ENCODE measurements at regions not wholly inside any gene's neighbourhood (a gene's known extent, or its start where the extent isn't known, plus 50 kb on each side); places are given as distances from the start of the nearest gene placed in this dataset.

DNA sequence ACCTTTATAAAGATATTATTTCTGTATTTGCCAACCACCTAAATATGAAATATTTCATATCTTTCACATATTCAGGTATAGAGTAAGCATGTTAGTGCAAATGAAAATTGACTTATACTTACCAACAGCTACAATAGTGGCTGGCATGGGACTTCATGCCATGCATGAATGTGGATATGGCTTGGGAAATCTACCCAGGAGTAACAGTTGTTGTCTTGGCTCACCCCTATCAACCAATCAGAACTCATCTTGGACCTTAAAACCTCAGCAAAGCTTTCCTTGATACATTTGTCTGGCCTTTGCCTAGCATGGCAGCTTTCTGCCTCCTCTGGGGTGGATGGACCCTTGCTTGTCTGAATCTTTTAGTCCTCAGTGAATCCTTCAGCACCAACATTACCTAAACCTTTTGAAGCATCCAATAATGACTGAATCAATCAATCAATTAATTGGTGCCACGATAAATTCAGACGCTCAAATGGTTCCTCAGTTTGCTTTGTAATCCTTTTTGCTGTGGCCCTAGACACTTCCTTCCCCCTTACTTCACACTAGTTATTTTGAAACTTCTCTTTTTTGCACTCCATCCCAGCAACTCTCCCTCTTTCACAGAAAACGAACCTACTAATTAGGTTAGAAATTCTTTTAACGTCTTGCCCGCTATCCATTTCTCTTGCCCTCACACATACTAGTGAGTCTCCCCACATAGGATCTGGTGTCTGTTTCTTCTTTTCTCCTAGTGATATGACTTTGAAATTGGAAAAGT is 132.3 kb upstream of the ZNF608 start:
- WGBS: 84% methylated on average over 5 of the region's 5 CpGs
- DNase-seq (ENCODE audit: extremely low spot score): no peak
- intact Hi-C loops (cut with DNase I): no loop called here
- H3K4me1 ChIP-seq: peaks cover 0 to 23% (median 13%) of the 10 kb centered on the region in 4 donors
- no peaks in the 10 kb centered on the region for H3K27me3 ChIP-seq
- H3K27ac ChIP-seq (replicated peaks in 1 of 4): no peak overlapping the region
- TF ChIP-seq EP300 (IDR thresholded peaks at IDR 0.05): no peak
- TF ChIP-seq POLR2AphosphoS5 (IDR thresholded peaks at IDR 0.05): no peak
- TF ChIP-seq POLR2A (IDR thresholded peaks at IDR 0.05; ENCODE audit: low read depth): no peak
- TF ChIP-seq, protein P1, sequence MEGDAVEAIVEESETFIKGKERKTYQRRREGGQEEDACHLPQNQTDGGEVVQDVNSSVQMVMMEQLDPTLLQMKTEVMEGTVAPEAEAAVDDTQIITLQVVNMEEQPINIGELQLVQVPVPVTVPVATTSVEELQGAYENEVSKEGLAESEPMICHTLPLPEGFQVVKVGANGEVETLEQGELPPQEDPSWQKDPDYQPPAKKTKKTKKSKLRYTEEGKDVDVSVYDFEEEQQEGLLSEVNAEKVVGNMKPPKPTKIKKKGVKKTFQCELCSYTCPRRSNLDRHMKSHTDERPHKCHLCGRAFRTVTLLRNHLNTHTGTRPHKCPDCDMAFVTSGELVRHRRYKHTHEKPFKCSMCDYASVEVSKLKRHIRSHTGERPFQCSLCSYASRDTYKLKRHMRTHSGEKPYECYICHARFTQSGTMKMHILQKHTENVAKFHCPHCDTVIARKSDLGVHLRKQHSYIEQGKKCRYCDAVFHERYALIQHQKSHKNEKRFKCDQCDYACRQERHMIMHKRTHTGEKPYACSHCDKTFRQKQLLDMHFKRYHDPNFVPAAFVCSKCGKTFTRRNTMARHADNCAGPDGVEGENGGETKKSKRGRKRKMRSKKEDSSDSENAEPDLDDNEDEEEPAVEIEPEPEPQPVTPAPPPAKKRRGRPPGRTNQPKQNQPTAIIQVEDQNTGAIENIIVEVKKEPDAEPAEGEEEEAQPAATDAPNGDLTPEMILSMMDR (IDR thresholded peaks at IDR 0.05): no peak
- H3K36me3 ChIP-seq: no peaks in the 10 kb centered on the region
- no peak overlapping the region for H3K4me3 ChIP-seq
- no peaks in the 10 kb centered on the region for H3K9me3 ChIP-seq

DNA sequence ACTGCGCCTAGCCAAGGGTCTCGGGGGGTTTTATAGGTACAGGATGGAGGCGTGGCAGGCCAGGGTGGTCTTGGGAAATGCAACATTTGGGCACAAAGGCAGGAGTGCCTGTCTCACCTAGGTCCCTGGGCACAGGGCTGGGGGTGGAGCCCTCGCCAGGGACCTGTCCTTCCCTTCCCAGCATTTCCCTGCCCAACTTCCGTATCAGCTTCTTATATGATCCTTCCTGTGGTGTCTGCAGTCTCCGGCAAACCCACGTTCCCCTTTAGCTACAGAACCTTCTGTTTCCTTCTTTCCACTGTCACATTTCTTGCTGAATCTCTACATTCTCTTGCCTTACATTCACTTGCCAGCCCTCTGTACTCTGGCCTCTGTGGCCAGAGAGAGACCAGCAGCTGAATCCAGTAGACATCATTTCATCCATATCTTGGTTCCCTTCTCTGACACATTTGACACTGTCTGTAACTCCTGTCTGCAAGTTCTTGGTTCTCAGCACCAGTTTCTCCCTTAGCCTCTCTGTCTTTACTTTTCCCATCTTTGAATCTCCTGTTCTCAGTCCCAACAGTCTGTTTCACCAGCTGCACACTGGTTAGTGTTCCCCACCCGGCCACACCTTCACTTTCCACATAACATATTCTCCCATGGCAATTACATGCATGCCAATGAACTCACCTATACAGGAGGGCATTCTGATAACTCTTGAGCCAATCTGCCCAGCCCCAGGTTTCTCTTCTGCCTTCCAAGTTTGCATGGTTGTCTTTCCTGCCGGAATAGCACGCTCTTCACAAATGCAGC is 134.7 kb upstream of the ZNF608 start:
- H3K9me3 ChIP-seq: no peaks in the 10 kb centered on the region
- no peaks in the 10 kb centered on the region for H3K36me3 ChIP-seq
- intact Hi-C loops (cut with DNase I): no loop called here
- WGBS: 90% methylated on average over 10 of the region's 10 CpGs
- H3K4me1 ChIP-seq: peaks cover 0 to 27% (median 16%) of the 10 kb centered on the region in 4 donors
- TF ChIP-seq EP300 (IDR thresholded peaks at IDR 0.05) (no peak), POLR2AphosphoS5 (IDR thresholded peaks at IDR 0.05) (no peak), POLR2A (IDR thresholded peaks at IDR 0.05; ENCODE audit: low read depth) (no peak)
- TF ChIP-seq, protein P1 (IDR thresholded peaks at IDR 0.05): no peak
- no peak overlapping the region for H3K4me3 ChIP-seq
- no peak for DNase-seq (ENCODE audit: extremely low spot score)
- H3K27me3 ChIP-seq: no peaks in the 10 kb centered on the region
- H3K27ac ChIP-seq (replicated peaks in 1 of 4): no peak overlapping the region

GRCh38 chr5:124883681-124884080 is 137.2 kb upstream of the ZNF608 start:
- Histone ChIP-seq H3K27me3 (no peaks in the 10 kb centered on the region), H3K4me1 (peaks cover 0 to 21% (median 9%) of the 10 kb centered on the region in 4 donors), H3K36me3 (no peaks in the 10 kb centered on the region), H3K9me3 (no peaks in the 10 kb centered on the region), H3K4me3 (no peak overlapping the region), H3K27ac (replicated peaks in 1 of 4) (no peak overlapping the region)
- no peak for DNase-seq (ENCODE audit: extremely low spot score)
- WGBS: 55% methylated on average over 3 of the region's 3 CpGs
- intact Hi-C loops (cut with DNase I): no loop called here
- TF ChIP-seq POLR2A (IDR thresholded peaks at IDR 0.05; ENCODE audit: low read depth) (no peak), POLR2AphosphoS5 (IDR thresholded peaks at IDR 0.05) (no peak), EP300 (IDR thresholded peaks at IDR 0.05) (no peak)
- TF ChIP-seq, protein P1 (IDR thresholded peaks at IDR 0.05): no peak

DNA sequence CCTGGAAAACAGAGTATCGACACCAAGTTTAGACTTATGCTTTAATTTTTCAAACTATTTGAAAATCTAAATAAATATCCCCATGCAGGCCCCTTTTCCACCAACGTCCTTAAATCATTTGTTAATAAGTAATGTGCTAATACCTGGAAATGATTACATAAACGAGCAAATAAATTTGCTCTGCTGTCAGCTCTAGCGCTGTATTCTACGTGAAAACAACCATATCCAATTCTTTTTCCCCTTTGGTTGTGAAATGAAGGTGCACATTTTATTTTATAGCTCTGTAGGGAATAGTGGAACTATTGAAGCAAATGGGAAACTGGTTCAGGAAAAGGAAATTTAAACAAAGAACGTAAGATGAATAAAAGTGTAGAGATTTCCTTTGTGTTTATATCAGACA is 137.7 kb upstream of the ZNF608 start:
- DNase-seq (ENCODE audit: extremely low spot score): no peak
- Histone ChIP-seq H3K4me1 (peaks cover 0 to 24% (median 13%) of the 10 kb centered on the region in 4 donors), H3K36me3 (no peaks in the 10 kb centered on the region), H3K9me3 (no peaks in the 10 kb centered on the region), H3K27me3 (no peaks in the 10 kb centered on the region), H3K27ac (replicated peaks in 1 of 4) (no peak overlapping the region), H3K4me3 (no peak overlapping the region)
- TF ChIP-seq EP300 (IDR thresholded peaks at IDR 0.05) (no peak), POLR2AphosphoS5 (IDR thresholded peaks at IDR 0.05) (no peak), POLR2A (IDR thresholded peaks at IDR 0.05; ENCODE audit: low read depth) (no peak)
- TF ChIP-seq, protein P1 (IDR thresholded peaks at IDR 0.05): no peak
- intact Hi-C loops (cut with DNase I): no loop called here
- 73% methylated on average over 6 of the region's 6 CpGs for WGBS

Measured in esophagus muscularis mucosa (tissue), 4 donors.